Right lobe of liver (tissue), 4 donors: ENCODE measurements at regions not wholly inside any gene's neighbourhood (a gene's known extent, or its start where the extent isn't known, plus 50 kb on each side); places are given as distances from the start of the nearest gene placed in this dataset.

Source experiments
- POLR2A ChIP-seq: fragments of 450-650 bp; IDR thresholded peaks from one replicate; pipeline ENCODE4 v1.6.1; 2017; ENCODE audit warnings: antibody characterized with exemption, mild to moderate bottlenecking
- TF ChIP-seq, protein P1 (sequence below), 4 donors: fragments of 200-600 bp in 3 of 4; fragments of 450-650 bp in 1 of 4; IDR thresholded peaks; one replicate each; pipeline versions ENCODE4 v1.5.1 to v1.8.0; 2016 to 2022; ENCODE audit warnings: antibody characterized with exemption in 4 of 4, mild to moderate bottlenecking in 2 of 4
- donor health status: DM: no; HTN: no; CAD: no.
- donor health status: DM: no; HTN: no; CAD: no.
- donor health status: DM: no; HTN: yes; CAD: no.

DNA sequence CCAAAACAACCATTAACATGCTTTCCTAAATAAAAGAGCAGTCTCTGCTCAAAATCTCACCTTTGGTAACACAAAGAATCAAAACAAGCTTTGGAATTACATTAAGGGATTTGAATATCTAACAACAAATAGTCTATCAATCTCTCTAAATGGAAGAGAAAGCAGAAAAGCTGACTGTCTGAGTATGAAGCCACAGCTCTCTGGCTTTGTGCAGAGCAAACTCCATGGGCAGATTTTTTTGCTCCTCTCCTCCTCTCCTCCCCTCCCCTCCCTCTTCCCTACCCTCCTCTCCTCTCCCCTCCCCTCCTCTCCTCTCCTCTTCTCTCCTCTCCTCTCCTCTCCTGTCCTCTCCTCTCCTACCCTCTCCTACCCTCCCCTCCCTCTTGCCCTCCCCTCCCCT, 329.5 kb upstream of the ETAA1 start:
- TF ChIP-seq, protein P1, sequence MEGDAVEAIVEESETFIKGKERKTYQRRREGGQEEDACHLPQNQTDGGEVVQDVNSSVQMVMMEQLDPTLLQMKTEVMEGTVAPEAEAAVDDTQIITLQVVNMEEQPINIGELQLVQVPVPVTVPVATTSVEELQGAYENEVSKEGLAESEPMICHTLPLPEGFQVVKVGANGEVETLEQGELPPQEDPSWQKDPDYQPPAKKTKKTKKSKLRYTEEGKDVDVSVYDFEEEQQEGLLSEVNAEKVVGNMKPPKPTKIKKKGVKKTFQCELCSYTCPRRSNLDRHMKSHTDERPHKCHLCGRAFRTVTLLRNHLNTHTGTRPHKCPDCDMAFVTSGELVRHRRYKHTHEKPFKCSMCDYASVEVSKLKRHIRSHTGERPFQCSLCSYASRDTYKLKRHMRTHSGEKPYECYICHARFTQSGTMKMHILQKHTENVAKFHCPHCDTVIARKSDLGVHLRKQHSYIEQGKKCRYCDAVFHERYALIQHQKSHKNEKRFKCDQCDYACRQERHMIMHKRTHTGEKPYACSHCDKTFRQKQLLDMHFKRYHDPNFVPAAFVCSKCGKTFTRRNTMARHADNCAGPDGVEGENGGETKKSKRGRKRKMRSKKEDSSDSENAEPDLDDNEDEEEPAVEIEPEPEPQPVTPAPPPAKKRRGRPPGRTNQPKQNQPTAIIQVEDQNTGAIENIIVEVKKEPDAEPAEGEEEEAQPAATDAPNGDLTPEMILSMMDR (IDR thresholded peaks at IDR 0.05): no peak
- no peak for TF ChIP-seq POLR2A
